VCaP (cell line): ENCODE measurements at regions not wholly inside any gene's neighbourhood (a gene's known extent, or its start where the extent isn't known, plus 50 kb on each side); places are given as distances from the start of the nearest gene placed in this dataset.

Experiments
- H3K27ac ChIP-seq: fragments of 450-650 bp; 2 replicates; pipeline ENCODE4 v1.5.1; 2017
- CTCF ChIP-seq: fragments of 450-650 bp; conservative IDR thresholded peaks from 2 replicates; pipeline ENCODE4 v1.5.1; 2017; ENCODE audit warnings: mild to moderate bottlenecking, moderate library complexity

GRCh38 chr6:167735951-167736288 is 90.8 kb upstream of the AFDN start:
- H3K27ac ChIP-seq: no peak overlapping the region
- no peak for TF ChIP-seq CTCF

GRCh38 chr6:167736486-167737204 is 90.1 kb upstream of the AFDN start:
- TF ChIP-seq CTCF: no peak

GRCh38 chr6:167737205-167737830 is 89.4 kb upstream of the AFDN start:
- H3K27ac ChIP-seq: no peak overlapping the region
- no peak for TF ChIP-seq CTCF

More at GRCh38 chr6:167736486-167737204, 90.1 kb upstream of the AFDN start:
- H3K27ac ChIP-seq: no peak overlapping the region

- TF ChIP-seq CTCF: no peak
- no peak overlapping the region for H3K27ac ChIP-seq
Observed at GRCh38 chr6:167738386-167738785, 88.3 kb upstream of the AFDN start.

GRCh38 chr6:167739721-167740475 is 86.8 kb upstream of the AFDN start:
- H3K27ac ChIP-seq: no peak overlapping the region
- TF ChIP-seq CTCF: no peak

- H3K27ac ChIP-seq: no peak overlapping the region
- TF ChIP-seq CTCF: no peak
Observed at GRCh38 chr6:167742719-167743303, 83.9 kb upstream of the AFDN start.
